Osteoblast (primary cell): ENCODE measurements at regions not wholly inside any gene's neighbourhood (a gene's known extent, or its start where the extent isn't known, plus 50 kb on each side); places are given as distances from the start of the nearest gene placed in this dataset.

Source experiments
- DNase-seq: peaks from one replicate; pipeline ENCODE4 v3.0.0; 2011; ENCODE audit warnings: low spot score, mixed read lengths; ENCODE audit not compliant: insufficient read length; ENCODE audit errors: missing footprints
- H2AFZ ChIP-seq: 2 replicates; pipeline ENCODE4 v1.6.0; 2011; ENCODE audit warnings: mild to moderate bottlenecking, low read length
- H3K27ac ChIP-seq: 2 replicates; pipeline ENCODE4 v1.5.1; 2011; ENCODE audit warnings: mild to moderate bottlenecking, low read depth, low read length, moderate library complexity
- H3K27me3 ChIP-seq: 2 replicates; pipeline ENCODE4 v1.6.0; 2012; ENCODE audit warnings: mild to moderate bottlenecking, control low read depth, inconsistent platforms, low read length, moderate library complexity; ENCODE audit not compliant: insufficient read depth
- H3K36me3 ChIP-seq: 2 replicates; pipeline ENCODE4 v1.5.1; 2011; ENCODE audit warnings: mild to moderate bottlenecking, low read length, control low read depth, moderate library complexity; ENCODE audit not compliant: insufficient read depth
- H3K4me1 ChIP-seq: 2 replicates; pipeline ENCODE4 v1.5.1; 2011; ENCODE audit warnings: mild to moderate bottlenecking, low read length, control low read depth, moderate library complexity; ENCODE audit not compliant: insufficient read depth
- H3K4me2 ChIP-seq: 2 replicates; pipeline ENCODE4 v1.6.0; 2011; ENCODE audit warnings: mild to moderate bottlenecking, low read length; ENCODE audit not compliant: insufficient read depth
- H3K4me3 ChIP-seq: fragments of 200-600 bp; sonication (generic); 3 replicates; pipeline ENCODE4 v1.5.1; 2012; ENCODE audit warnings: mild to moderate bottlenecking, low read length, inconsistent platforms; ENCODE audit not compliant: insufficient read depth
- H3K79me2 ChIP-seq: 2 replicates; pipeline ENCODE4 v1.6.0; 2012; ENCODE audit warnings: mild to moderate bottlenecking, low read length, control low read depth, inconsistent platforms; ENCODE audit not compliant: insufficient read depth
- H3K9me3 ChIP-seq: 2 replicates; pipeline ENCODE4 v1.5.1; 2011; ENCODE audit warnings: low read depth, low read length, control low read depth
- H4K20me1 ChIP-seq: 2 replicates; pipeline ENCODE4 v1.6.0; 2012; ENCODE audit warnings: mild to moderate bottlenecking, low read length, control low read depth; ENCODE audit not compliant: insufficient read depth
- CTCF ChIP-seq: IDR thresholded peaks from 2 replicates; pipeline ENCODE4 v1.5.1; 2011; ENCODE audit warnings: mild to moderate bottlenecking, low read depth, low read length, moderate library complexity; ENCODE audit errors: extremely low read depth

- DNase-seq, result no peak
- no peaks in the 10 kb centered on the region for H4K20me1 ChIP-seq
- no peaks in the 10 kb centered on the region for H3K79me2 ChIP-seq
- H2AFZ ChIP-seq, result no peak overlapping the region
- H3K27me3 ChIP-seq, result no peaks in the 10 kb centered on the region
- no peak overlapping the region for H3K4me2 ChIP-seq
- TF ChIP-seq CTCF, result no peak
- H3K36me3 ChIP-seq, result no peaks in the 10 kb centered on the region
- H3K27ac ChIP-seq, result no peak overlapping the region
- no peaks in the 10 kb centered on the region for H3K9me3 ChIP-seq
- H3K4me1 ChIP-seq, result no peaks in the 10 kb centered on the region
- no peak overlapping the region for H3K4me3 ChIP-seq
Observed at GRCh38 chr5:106818552-106818951, 852.2 kb downstream of the EFNA5 start.

GRCh38 chr5:106814961-106815360 lies 855.8 kb downstream of the EFNA5 start:
- TF ChIP-seq CTCF, result no peak
- no peaks in the 10 kb centered on the region for H3K4me1 ChIP-seq

GRCh38 chr5:106801554-106801953 lies 869.2 kb downstream of the EFNA5 start:
- no peak overlapping the region for H2AFZ ChIP-seq
- no peaks in the 10 kb centered on the region for H3K27me3 ChIP-seq
- TF ChIP-seq CTCF, result no peak
- no peaks in the 10 kb centered on the region for H3K4me1 ChIP-seq
- no peaks in the 10 kb centered on the region for H3K79me2 ChIP-seq
- no peaks in the 10 kb centered on the region for H3K9me3 ChIP-seq
- H3K4me2 ChIP-seq, result no peak overlapping the region
- no peak overlapping the region for H3K27ac ChIP-seq
- no peak for DNase-seq
- H3K36me3 ChIP-seq, result no peaks in the 10 kb centered on the region
- no peaks in the 10 kb centered on the region for H4K20me1 ChIP-seq
- no peak overlapping the region for H3K4me3 ChIP-seq

More at GRCh38 chr5:106814961-106815360, 855.8 kb downstream of the EFNA5 start:
- Histone ChIP-seq H3K9me3 (no peaks in the 10 kb centered on the region), H4K20me1 (no peaks in the 10 kb centered on the region), H3K27me3 (no peaks in the 10 kb centered on the region), H3K27ac (no peak overlapping the region), H3K4me2 (no peak overlapping the region), H2AFZ (no peak overlapping the region), H3K4me3 (no peak overlapping the region), H3K36me3 (no peaks in the 10 kb centered on the region), H3K79me2 (no peaks in the 10 kb centered on the region)
- no peak for DNase-seq

GRCh38 chr5:106797996-106798395 lies 872.7 kb downstream of the EFNA5 start:
- no peaks in the 10 kb centered on the region for H3K4me1 ChIP-seq
- no peak overlapping the region for H3K4me3 ChIP-seq
- DNase-seq, result no peak
- no peak overlapping the region for H2AFZ ChIP-seq
- no peaks in the 10 kb centered on the region for H3K36me3 ChIP-seq
- no peaks in the 10 kb centered on the region for H3K79me2 ChIP-seq
- no peak for TF ChIP-seq CTCF
- H3K4me2 ChIP-seq, result no peak overlapping the region
- no peaks in the 10 kb centered on the region for H3K9me3 ChIP-seq
- no peaks in the 10 kb centered on the region for H3K27me3 ChIP-seq
- no peaks in the 10 kb centered on the region for H4K20me1 ChIP-seq
- no peak overlapping the region for H3K27ac ChIP-seq
